Brain microvascular endothelial cell (primary cell): ENCODE measurements at regions not wholly inside any gene's neighbourhood (a gene's known extent, or its start where the extent isn't known, plus 50 kb on each side); places are given as distances from the start of the nearest gene placed in this dataset.

ENCODE experiments used
- DNase-seq: peaks from one replicate; pipeline ENCODE4 v3.0.0-alpha.2; 2020
- H3K27ac ChIP-seq: fragments of 250-450 bp; sonication (Bioruptor Pico); 2 replicates; pipeline ENCODE4 v1.5.1; 2020; ENCODE audit warnings: mild to moderate bottlenecking, moderate library complexity
- H3K27me3 ChIP-seq: fragments of 250-450 bp; sonication (Bioruptor Pico); replicated peaks from 2 replicates; pipeline ENCODE4 v1.5.1; 2020; ENCODE audit warnings: mild to moderate bottlenecking
- H3K36me3 ChIP-seq: fragments of 250-450 bp; sonication (Bioruptor Pico); replicated peaks from 2 replicates; pipeline ENCODE4 v1.5.1; 2020; ENCODE audit warnings: mild to moderate bottlenecking
- H3K4me3 ChIP-seq: 2 replicates; pipeline ENCODE4 v1.5.1; 2011; ENCODE audit warnings: low read depth, mild to moderate bottlenecking, control low read depth, low read length, moderate library complexity
- in situ Hi-C: cut with HindIII; loops from 2 replicates; pipeline ENCODE4 v1.10.0; 2017; ENCODE audit warnings: low sequenced_read_pairs, low pct_ligation_motif_present
- TF ChIP-seq, protein P1 (sequence below): IDR thresholded peaks from 2 replicates; pipeline ENCODE4 v1.5.1; 2011; ENCODE audit warnings: low read depth, mild to moderate bottlenecking, moderate library complexity, low read length, control low read depth, inconsistent platforms; ENCODE audit errors: missing control alignments

DNA sequence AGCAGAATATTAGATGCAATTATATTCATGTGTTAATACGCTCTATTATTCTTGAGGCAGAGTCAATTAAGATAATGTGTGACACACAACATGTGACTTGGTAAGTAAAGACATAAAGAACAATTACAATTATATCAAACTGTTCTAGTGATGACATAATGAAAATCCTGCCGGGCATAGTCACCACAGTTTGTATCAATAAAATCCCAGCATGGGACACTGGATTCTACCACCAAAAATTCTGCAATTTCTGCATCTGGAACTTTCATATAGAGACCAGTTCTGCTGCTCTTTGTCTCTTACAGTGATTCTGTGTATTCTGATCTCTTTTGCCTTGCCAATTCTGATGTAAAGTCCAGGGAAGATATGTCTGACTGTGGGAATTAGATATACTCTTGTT lies 495.6 kb upstream of the LRRC4C start:
- no peak for DNase-seq
- in situ Hi-C loops = no loop called here
- H3K36me3 ChIP-seq = no peaks in the 10 kb centered on the region
- no peaks in the 10 kb centered on the region for H3K27me3 ChIP-seq
- TF ChIP-seq, protein P1, sequence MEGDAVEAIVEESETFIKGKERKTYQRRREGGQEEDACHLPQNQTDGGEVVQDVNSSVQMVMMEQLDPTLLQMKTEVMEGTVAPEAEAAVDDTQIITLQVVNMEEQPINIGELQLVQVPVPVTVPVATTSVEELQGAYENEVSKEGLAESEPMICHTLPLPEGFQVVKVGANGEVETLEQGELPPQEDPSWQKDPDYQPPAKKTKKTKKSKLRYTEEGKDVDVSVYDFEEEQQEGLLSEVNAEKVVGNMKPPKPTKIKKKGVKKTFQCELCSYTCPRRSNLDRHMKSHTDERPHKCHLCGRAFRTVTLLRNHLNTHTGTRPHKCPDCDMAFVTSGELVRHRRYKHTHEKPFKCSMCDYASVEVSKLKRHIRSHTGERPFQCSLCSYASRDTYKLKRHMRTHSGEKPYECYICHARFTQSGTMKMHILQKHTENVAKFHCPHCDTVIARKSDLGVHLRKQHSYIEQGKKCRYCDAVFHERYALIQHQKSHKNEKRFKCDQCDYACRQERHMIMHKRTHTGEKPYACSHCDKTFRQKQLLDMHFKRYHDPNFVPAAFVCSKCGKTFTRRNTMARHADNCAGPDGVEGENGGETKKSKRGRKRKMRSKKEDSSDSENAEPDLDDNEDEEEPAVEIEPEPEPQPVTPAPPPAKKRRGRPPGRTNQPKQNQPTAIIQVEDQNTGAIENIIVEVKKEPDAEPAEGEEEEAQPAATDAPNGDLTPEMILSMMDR = no peak
- no peak overlapping the region for H3K27ac ChIP-seq
- H3K4me3 ChIP-seq = no peak overlapping the region

DNA sequence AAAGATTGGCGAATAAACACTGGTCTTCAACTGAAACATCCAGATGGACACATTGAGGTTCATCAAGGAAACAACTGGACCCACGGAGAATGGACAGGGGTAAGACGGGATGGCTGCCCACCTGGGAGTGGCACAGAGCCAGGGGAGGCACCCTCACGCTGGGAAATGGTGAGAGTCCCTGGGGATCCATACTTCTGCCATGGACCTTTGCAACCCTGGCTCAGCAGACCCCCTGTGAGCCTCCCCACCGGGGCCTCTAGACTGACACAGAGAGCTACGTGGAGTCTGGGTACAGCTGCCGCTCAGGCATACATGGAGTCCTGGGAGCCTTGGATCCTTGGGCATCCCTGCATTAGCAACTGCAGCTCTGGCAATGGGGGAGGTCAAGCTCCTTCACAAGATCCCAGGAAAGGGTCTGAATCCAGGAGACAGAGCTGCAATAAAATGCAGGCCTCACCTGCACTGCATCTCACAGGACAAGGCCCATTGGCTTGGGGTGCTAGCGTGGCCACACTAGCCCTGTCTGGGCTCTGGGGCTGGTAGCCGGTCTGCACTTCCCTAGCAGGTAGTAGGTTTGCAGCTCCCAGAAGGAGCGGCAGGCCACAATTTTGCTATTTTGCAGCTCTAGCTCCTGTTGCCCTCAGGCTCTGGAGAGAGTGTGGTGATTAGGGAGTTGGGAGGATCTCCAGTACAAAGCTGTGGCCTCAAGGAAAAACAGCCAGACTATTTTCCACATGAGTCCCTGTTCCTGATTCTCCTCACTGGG lies 496.4 kb upstream of the LRRC4C start:
- TF ChIP-seq, protein P1 = no peak
- Histone ChIP-seq H3K27ac (no peak overlapping the region), H3K36me3 (no peaks in the 10 kb centered on the region), H3K27me3 (no peaks in the 10 kb centered on the region), H3K4me3 (no peak overlapping the region)
- no peak for DNase-seq
- in situ Hi-C loops = no loop called here

DNA sequence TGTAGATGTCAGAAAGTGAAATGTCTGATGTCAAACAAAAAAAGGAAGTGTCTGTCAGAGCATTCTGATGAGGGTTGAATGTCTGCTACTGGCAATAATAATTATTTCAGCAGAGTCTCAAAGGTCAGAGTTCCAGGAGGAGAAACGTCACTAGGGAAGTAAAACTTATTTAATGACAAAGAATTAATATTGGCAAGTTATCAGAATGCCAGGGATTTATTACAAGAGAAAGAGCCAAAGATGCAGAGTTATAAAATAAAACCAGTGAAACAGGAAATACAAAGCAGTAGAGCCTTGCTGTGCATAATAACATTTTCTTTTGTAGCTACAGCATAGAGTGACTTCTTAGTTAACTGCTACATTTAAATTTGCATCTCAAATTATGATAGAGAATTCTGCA lies 504.0 kb upstream of the LRRC4C start:
- H3K4me3 ChIP-seq = no peak overlapping the region
- no peak overlapping the region for H3K27ac ChIP-seq
- in situ Hi-C loops = no loop called here
- no peaks in the 10 kb centered on the region for H3K27me3 ChIP-seq
- DNase-seq = no peak
- TF ChIP-seq, protein P1 = no peak
- H3K36me3 ChIP-seq = no peaks in the 10 kb centered on the region

DNA sequence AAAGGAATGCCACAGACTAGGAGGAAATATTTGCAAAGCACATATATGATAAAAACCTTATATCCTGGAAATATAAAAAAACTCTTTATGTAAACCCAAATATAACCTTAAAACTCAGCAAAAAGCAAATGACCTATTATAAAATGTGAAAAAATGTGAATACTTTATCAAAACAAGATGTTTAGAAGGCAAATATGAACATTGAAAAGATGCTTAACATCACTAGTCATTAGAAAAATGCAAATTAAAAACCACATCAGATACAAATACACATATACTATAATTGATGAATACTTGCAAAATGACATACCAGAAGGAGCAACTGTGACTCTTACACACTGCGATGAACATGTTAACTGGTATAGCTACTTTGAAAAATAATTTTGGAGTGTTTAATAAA lies 511.2 kb upstream of the LRRC4C start:
- in situ Hi-C loops = no loop called here
- Histone ChIP-seq H3K4me3 (no peak overlapping the region), H3K27me3 (no peaks in the 10 kb centered on the region), H3K27ac (no peak overlapping the region), H3K36me3 (no peaks in the 10 kb centered on the region)
- TF ChIP-seq, protein P1 = no peak
- DNase-seq = no peak

DNA sequence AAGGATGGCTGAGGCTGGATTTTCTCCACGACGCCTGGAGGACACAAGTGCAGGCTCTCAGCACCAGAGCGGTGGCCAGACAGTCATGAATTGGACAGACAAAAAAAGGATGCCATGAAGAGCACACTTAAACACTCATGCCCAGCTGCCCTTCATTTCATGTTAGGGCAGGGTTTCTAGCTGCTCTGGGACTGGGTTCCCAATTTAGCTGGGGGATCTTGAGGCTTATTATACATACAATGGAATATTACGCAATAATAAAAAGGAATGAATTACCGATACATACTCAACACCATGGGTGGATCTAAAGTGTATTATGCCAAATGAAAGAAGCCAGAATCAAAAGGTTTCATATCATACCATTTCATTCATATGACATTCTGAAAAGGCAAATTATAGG lies 512.1 kb upstream of the LRRC4C start:
- no peaks in the 10 kb centered on the region for H3K27me3 ChIP-seq
- in situ Hi-C loops = no loop called here
- TF ChIP-seq, protein P1 = no peak
- no peak overlapping the region for H3K4me3 ChIP-seq
- DNase-seq = no peak
- H3K36me3 ChIP-seq = no peaks in the 10 kb centered on the region
- H3K27ac ChIP-seq = no peak overlapping the region

DNA sequence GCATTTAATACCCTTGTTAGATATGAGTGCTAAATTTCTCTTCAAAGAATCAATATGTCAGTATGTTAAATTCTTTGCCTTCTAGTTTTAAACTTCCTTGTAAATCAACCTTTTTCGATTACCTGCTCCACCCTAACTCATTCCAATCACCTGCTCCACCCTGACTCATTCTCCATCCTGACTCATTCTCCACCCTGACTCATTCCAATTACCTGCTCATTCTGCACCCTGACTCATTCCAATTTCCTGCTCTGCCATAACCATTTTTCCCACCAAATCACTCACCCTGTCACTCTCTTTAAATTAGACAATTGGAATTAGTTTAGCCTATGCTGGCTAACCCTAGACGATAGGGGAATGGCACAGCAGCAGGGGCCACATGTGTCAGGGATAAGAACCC lies 519.5 kb upstream of the LRRC4C start:
- H3K27ac ChIP-seq = no peak overlapping the region
- TF ChIP-seq, protein P1 = no peak
- H3K36me3 ChIP-seq = no peaks in the 10 kb centered on the region
- no peak for DNase-seq
- no peak overlapping the region for H3K4me3 ChIP-seq
- no peaks in the 10 kb centered on the region for H3K27me3 ChIP-seq
- in situ Hi-C loops = no loop called here
